HG03175 (cell line): ENCODE measurements at regions not wholly inside any gene's neighbourhood (a gene's known extent, or its start where the extent isn't known, plus 50 kb on each side); places are given as distances from the start of the nearest gene placed in this dataset.
A peak's percentile ranks its signal among the peaks of the same experiment; 100 is the strongest.

Source experiments
- ATAC-seq: cut with Tn5 transposase; IDR thresholded peaks from one replicate; pipeline ENCODE4 v1.9.1; 2021; ENCODE audit warnings: mild to moderate bottlenecking, moderate library complexity; ENCODE audit not compliant: unreplicated experiment

GRCh38 chr6:21984561-21984960 is 312.3 kb downstream of the PRL start:
- ATAC-seq, result no peak

- no peak for ATAC-seq
These were observed 310.9 kb downstream of the PRL start for GRCh38 chr6:21985904-21986303.

- no peak for ATAC-seq
These were observed 310.1 kb downstream of the PRL start for GRCh38 chr6:21986703-21987102.

DNA sequence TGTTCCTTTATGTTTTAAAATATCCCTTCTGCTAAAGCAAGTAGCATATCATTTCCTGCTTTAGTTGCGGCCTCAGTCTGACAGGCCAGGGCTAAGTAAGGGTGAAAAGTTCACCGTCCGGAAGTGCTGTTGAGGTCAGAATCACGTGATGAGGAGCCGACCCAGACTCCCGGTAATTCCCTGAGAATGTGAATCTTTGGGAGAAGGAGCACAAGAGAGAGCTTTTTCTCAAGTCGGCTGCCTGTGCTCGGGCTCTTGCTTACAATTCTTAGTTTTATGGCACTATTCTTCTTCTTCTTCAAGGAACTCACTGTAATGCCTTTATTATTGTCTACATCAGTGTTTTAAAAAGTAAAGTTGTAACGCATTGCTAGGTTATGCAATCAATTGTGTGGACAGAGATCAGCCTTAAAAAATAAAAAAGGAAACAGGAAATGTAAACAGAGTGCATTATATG is 309.3 kb downstream of the PRL start:
- ATAC-seq, result peak; percentile 93

- no peak for ATAC-seq
These were observed 306.3 kb downstream of the PRL start for GRCh38 chr6:21990577-21990976.

DNA sequence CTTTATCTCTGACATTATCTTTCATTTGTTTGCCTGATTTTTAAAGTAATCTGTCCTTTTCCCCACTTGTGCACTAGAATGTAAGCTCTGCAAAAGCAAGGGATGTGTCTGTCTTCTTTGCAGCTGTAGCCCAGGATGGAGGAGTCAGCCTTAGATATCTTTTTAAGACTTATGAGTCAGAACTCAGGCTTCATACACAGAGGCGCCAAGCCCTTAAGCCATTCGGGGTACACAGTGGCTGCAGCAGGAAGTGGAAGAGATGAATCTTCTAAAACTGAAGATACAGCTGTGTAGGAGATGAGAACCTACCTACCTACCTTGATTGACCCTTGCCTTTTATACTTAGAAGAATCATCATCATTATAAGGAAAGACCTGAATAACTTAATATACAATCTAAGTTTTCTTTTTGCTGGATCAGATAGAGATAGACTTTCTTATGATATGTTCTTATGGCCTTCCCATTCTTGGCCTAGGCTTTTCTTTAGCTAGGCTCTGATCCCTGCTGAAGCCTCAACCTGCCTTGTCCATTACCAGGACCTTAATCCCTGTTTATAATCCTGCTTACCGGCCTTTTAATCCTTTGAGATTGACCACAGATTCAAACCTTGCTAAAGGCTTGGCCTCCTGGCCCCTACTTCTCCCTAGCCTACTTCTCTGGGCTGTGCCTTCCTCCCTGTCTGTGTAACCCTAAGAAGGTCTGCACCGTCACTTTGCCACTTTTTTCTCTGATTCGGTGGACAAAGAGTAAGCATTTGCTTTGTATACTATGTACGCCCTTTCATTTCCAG is 304.5 kb downstream of the PRL start:
- no peak for ATAC-seq

DNA sequence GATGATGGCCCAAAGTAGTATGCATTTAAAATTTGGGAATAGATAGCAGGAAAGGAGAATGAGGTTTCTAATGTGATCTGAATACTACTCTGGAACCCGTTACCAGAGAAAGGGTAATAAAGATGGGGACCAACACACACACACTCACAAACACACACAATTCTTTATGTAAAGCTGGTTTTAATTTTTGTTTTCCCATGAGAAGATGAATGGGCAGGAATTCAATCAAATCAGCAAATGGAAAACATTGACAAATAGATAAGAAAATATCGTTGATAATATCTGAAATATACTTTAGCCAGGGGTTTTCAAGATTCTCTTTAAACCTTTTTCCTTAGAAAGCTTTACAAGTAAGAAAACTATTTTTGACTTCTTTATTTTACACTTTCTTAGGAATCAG is 303.0 kb downstream of the PRL start:
- ATAC-seq, result no peak

DNA sequence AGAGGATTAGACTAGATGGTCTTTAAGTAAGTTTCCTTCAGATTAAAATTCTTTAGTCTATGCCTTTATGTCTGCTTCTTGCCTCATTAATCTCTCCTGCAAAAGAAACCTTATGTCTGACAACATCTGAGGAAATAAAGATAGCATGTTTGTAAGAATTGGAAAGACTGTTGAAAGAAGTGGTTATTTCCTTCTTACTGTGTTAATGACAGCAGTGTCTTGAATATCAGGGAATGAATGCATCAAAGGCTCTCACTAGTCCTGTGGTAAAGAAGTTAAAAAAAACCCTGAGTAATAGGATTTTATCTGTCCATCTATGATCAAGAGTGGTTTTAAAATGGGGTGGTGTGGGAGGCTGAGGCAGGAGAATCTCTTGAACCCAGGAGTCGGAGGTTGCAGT is 302.0 kb downstream of the PRL start:
- ATAC-seq, result no peak

DNA sequence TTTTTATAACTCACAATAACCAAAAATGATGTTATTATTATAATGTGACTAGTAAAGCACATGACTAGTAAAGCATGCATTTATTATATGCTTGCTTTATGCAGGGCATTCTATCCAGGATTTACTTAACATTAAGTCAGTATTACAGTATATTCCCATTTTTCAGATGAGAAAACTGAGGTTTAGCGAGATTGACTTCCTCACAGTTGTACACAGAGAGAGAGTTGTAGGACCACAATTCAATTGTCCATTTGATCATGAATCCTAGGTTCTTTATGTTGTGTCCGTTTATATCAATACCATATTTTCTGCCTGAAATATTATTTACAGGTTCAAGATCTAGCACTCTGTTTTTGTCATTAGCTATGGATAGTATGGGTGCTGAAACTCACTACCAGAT is 301.5 kb downstream of the PRL start:
- no peak for ATAC-seq

GRCh38 chr6:21996425-21997118 is 300.3 kb downstream of the PRL start:
- ATAC-seq, result no peak

DNA sequence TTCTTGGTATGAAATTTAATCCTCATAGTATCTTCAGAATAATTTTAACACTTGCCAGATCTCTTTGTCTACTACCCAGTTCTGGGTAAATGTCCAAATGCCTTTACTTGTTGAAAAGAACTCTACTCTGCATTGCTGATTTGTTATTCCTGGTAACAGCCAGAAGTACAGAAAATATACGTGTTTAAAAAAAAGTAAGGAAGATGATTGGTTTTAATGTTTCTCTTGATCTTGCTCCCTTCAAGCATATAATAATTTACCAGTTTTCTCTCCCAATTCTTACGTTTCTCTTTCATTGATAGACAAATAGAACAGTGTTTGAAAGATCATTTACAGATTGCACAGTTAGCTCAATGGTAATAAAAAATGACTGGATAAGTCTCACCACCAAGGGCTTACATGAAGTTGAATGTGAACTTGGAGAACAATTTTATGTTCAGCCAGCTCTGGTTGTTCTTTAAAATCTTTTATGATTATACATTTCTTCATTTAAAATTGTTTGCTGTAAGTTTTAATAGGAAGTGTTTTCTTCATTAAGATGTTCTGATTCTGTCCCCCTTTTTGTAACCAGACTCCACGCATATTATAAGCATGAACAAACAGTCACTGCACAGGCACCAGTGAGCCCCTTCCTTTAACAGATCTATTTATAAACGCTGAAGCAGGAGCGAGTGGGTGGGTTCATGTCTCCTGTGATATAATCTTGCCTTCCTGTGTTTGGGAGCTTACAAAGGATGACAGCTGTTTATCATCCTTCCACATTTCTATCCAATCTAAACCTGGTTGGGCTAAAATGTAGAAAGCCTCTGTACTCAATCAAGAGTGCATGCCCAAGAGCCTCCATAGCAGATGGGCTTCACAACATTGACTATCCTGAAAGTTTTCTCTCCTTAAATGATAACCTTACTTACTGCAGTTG is 299.5 kb downstream of the PRL start:
- ATAC-seq, result no peak

GRCh38 chr6:21998582-21998981 is 298.3 kb downstream of the PRL start:
- no peak for ATAC-seq

DNA sequence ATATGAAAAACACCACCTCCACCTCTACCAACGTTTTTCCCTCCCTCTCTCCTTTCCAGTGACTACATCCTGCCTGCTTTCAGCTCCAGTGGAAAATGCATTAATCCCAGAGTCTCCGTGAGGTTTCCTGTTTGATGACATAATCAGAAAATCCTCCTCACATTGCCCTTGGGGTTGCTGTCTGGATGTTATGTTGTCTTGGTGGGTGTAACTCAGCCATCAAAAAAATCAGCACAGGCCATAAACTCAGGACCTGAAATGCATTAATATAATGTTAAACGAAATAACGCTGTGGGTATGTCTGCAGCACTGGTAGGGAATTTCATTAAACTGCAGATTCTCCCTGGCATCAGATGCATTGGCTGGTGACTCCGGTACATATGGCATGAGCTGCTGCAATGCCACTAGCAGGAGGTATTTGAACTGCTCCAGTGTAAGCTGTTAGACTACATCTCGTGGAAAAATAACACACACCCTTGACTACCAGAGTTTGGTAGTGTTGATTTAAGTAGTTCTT is 297.8 kb downstream of the PRL start:
- no peak for ATAC-seq

GRCh38 chr6:21999741-22000140 is 297.1 kb downstream of the PRL start:
- no peak for ATAC-seq

- ATAC-seq, result no peak
These were observed 295.3 kb downstream of the PRL start for GRCh38 chr6:22001396-22002027.

- ATAC-seq, result no peak
These were observed 293.5 kb downstream of the PRL start for GRCh38 chr6:22003287-22003686.

- ATAC-seq, result no peak
These were observed 290.0 kb downstream of the PRL start for GRCh38 chr6:22006795-22007194.

- ATAC-seq, result no peak
These were observed 289.4 kb downstream of the PRL start for GRCh38 chr6:22007469-22007868.

DNA sequence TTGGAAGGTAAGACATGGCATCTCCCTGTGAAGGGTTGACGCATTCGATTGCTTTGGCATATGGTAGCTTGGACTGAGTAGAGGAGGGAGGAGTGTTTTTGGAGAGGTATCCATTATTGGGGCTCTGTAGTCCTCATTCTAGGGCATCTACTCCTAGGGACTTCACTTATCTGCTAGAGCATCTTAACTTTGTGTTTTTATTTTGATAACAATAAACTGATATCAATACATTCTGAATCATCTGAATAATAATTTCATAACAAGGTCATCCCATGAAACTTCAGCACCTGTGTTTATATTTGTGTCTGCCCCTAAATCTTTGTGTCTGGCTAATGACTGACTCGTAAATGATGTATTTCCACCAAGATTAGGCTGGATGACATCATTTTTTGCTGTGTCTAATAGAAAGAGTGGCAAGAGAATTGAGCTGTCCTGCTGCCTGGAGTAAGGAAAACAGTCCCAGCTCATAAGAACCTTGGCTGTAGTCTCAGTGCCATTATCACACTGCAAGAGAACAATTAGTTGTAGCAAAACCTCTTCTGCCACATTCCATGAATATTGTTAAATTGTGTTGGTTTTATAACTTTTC is 288.5 kb downstream of the PRL start:
- ATAC-seq, result no peak

- ATAC-seq, result no peak
These were observed 286.7 kb downstream of the PRL start for GRCh38 chr6:22010102-22010501.
